Spleen (tissue), 11 donors: ENCODE measurements at regions not wholly inside any gene's neighbourhood (a gene's known extent, or its start where the extent isn't known, plus 50 kb on each side); places are given as distances from the start of the nearest gene placed in this dataset.

Experiments used
- DNase-seq: peaks from one replicate; pipeline ENCODE4 v3.0.0-alpha.2; 2020
- H3K27ac ChIP-seq, 8 donors: fragments of 200-600 bp; sonication (generic) in 7 of 8; 1 replicate in 4 of 8; 2 replicates in 4 of 8; pipeline versions ENCODE4 v1.5.0 to v1.8.0; 2016 to 2021; ENCODE audit warnings: inconsistent platforms in 4 of 8, mild to moderate bottlenecking in 4 of 8, moderate library complexity in 1 of 8
- H3K27me3 ChIP-seq, 7 donors: fragments of 200-600 bp; sonication (generic) in 6 of 7; replicated peaks in 1 of 7; 1 replicate in 4 of 7; 2 replicates in 3 of 7; pipeline versions ENCODE4 v1.5.0 to v1.8.0; 2016 to 2021; ENCODE audit warnings: inconsistent platforms in 3 of 7, mild to moderate bottlenecking in 1 of 7
- H3K36me3 ChIP-seq, 6 donors: fragments of 200-600 bp; sonication (generic) in 5 of 6; 1 replicate in 4 of 6; 2 replicates in 2 of 6; pipeline versions ENCODE4 v1.5.0 to v1.8.0; 2016 to 2021; ENCODE audit warnings: inconsistent platforms in 2 of 6
- H3K4me1 ChIP-seq, 6 donors: fragments of 200-600 bp; sonication (generic) in 5 of 6; 1 replicate in 3 of 6; 2 replicates in 3 of 6; pipeline versions ENCODE4 v1.5.0 to v1.8.0; 2016 to 2021; ENCODE audit warnings: inconsistent platforms in 3 of 6
- H3K4me3 ChIP-seq, 8 donors: fragments of 200-600 bp; sonication (generic) in 7 of 8; 1 replicate in 4 of 8; 2 replicates in 4 of 8; pipeline versions ENCODE4 v1.5.0 to v1.8.0; 2016 to 2021; ENCODE audit warnings: inconsistent platforms in 4 of 8, mild to moderate bottlenecking in 4 of 8, moderate library complexity in 2 of 8
- H3K9me3 ChIP-seq, 8 donors: fragments of 200-600 bp; sonication (generic) in 7 of 8; 1 replicate in 4 of 8; 2 replicates in 4 of 8; pipeline versions ENCODE4 v1.5.0 to v1.8.0; 2016 to 2021; ENCODE audit warnings: inconsistent platforms in 4 of 8
- POLR2A ChIP-seq, 3 donors: fragments of 450-650 bp; IDR thresholded peaks; one replicate each; pipeline ENCODE4 v1.5.1; 2017; ENCODE audit warnings: antibody characterized with exemption in 3 of 3, mild to moderate bottlenecking in 1 of 3
- POLR2AphosphoS5 ChIP-seq, 3 donors: sonication (generic); formaldehyde crosslinking; IDR thresholded peaks; one replicate each; pipeline ENCODE4 v1.5.1; 2017; ENCODE audit warnings: antibody characterized with exemption in 3 of 3
- WGBS, 5 donors: extraction: QIAGEN DNeasy Blood & Tissue Kit in 3 of 5; methylation state at CpG; one replicate each; pipeline versions ENCODE4 v1.1.5 to v1.1.7; 2013 to 2018; 5-methylcytosine and 5-hydroxymethylcytosine counted together
- intact Hi-C: fragments of 100-400 bp; cut with DNase I; formaldehyde crosslinking; loops from one replicate; pipeline ENCODE4 v1.15.0; 2023; ENCODE audit warnings: low total_unique reads
- TF ChIP-seq, protein P1 (sequence below), 11 experiments: fragments of 200-600 bp in 7 of 11; fragments of 450-650 bp in 4 of 11; sonication (generic) in 4 of 11; IDR thresholded peaks in 8 of 11; conservative IDR thresholded peaks in 3 of 11; 1 replicate in 7 of 11; 2 replicates in 4 of 11; pipeline versions ENCODE4 v1.4.0 to v1.8.0; 2016 to 2021; ENCODE audit warnings: antibody characterized with exemption in 11 of 11, inconsistent platforms in 4 of 11, mild to moderate bottlenecking in 1 of 11
- donor health status: healthy with polysubstance abuse.
- donor health status: DM: no; HTN: no; CAD: no; lungs with moderate emphysema.
- donor health status: DM: no; HTN: no; CAD: no.
- donor health status: Bipolar disorder and iron deficiency.
- donor health status: healthy.
- donor health status: DM: no; HTN: no; CAD: no.
- donor health status: DM: yes; HTN: yes; CAD: no.

DNA sequence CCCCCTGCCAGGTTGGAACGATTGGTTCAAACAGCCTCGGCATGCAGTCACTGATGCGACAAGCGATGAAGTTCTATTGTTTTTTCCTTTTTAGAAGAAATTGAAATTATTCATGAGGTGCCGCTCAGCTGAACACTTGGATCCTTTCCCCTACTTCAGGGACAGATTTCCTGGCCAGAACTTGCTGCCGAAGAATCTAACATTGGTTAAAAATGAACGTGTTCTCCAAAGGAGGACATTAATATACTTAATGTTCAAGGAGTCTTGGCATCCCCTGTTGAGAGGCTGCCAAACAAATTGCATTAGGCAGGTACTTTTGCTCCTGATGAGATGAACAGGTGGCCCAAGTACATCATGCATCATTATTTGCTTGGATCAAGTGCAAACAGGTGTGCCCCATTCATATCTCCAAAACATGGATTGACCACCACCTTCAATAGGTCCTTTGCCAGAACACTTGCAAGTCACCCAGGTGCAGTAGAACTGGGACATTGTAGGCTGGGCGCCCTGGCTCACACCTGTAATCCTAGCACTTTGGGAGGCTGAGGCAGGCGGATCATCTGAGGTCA, 437.2 kb downstream of the HAPSTR1 start:
- Histone ChIP-seq H3K27me3 (no peaks in the 10 kb centered on the region), H3K4me1 (no peaks in the 10 kb centered on the region), H3K9me3 (peaks cover 0 to 28% (median 8%) of the 10 kb centered on the region in 8 donors), H3K27ac (no peak overlapping the region), H3K4me3 (no peak overlapping the region), H3K36me3 (no peaks in the 10 kb centered on the region)
- intact Hi-C loops: no loop called here
- no peak for DNase-seq
- WGBS, 5 donors: 66 to 78% (median 73%) methylated on average over 9 of the region's 9 CpGs
- TF ChIP-seq POLR2AphosphoS5 (IDR thresholded peaks at IDR 0.05): no peak
- no peak for TF ChIP-seq POLR2A (IDR thresholded peaks at IDR 0.05)
- TF ChIP-seq, protein P1, sequence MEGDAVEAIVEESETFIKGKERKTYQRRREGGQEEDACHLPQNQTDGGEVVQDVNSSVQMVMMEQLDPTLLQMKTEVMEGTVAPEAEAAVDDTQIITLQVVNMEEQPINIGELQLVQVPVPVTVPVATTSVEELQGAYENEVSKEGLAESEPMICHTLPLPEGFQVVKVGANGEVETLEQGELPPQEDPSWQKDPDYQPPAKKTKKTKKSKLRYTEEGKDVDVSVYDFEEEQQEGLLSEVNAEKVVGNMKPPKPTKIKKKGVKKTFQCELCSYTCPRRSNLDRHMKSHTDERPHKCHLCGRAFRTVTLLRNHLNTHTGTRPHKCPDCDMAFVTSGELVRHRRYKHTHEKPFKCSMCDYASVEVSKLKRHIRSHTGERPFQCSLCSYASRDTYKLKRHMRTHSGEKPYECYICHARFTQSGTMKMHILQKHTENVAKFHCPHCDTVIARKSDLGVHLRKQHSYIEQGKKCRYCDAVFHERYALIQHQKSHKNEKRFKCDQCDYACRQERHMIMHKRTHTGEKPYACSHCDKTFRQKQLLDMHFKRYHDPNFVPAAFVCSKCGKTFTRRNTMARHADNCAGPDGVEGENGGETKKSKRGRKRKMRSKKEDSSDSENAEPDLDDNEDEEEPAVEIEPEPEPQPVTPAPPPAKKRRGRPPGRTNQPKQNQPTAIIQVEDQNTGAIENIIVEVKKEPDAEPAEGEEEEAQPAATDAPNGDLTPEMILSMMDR (IDR thresholded peaks at IDR 0.05 in 8 of 11, conservative IDR thresholded peaks at IDR 0.05 in 3 of 11): no peak

DNA sequence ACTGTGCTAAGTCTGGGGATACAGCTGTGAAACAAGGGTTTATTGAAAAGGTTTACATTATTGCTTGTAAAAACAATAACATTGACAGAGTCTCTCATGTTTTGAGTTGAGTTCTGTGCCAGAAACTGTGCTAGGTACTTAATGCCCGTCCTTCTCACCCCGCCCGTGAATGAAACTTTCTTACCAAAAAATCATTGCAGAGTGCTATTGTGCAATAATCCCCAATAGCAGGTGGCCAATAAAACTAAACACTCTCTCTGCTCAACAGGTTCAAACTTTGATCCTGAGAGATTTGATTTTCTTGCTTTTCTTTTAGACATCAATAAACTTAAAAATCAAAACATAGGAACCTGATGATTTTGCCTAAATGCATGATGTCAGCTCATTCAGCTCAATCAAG, 441.6 kb downstream of the HAPSTR1 start:
- no peaks in the 10 kb centered on the region for H3K36me3 ChIP-seq
- intact Hi-C loops: no loop called here
- WGBS, 5 donors: 89 to 96% (median 90%) methylated on average over 3 of the region's 3 CpGs
- no peak overlapping the region for H3K4me3 ChIP-seq
- TF ChIP-seq, protein P1 (IDR thresholded peaks at IDR 0.05 in 8 of 11, conservative IDR thresholded peaks at IDR 0.05 in 3 of 11): no peak
- TF ChIP-seq POLR2A (IDR thresholded peaks at IDR 0.05) (no peak), POLR2AphosphoS5 (IDR thresholded peaks at IDR 0.05) (no peak)
- H3K27ac ChIP-seq: no peak overlapping the region
- peaks cover 0 to 48% (median 8%) of the 10 kb centered on the region in 8 donors for H3K9me3 ChIP-seq
- DNase-seq: no peak
- no peaks in the 10 kb centered on the region for H3K4me1 ChIP-seq
- H3K27me3 ChIP-seq: no peaks in the 10 kb centered on the region

DNA sequence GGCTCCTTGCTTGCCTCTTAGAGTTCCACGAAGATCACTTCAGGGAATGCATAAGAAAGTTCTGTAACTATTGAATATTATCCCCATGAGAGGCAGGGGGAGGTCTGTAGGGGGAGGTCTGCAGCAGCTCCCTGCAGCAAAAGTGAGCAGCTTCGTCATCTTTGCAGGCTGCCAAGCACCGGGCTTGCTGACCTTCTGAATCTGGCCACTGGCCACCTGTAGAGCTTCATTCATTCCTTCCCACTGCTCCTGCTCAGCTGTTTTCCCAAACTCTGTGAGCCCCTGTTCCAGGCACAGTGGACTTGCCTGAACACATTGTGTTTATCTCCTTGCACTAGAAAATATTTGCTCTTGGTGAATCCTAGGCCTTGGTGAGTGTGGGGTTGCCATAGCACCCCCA, 443.3 kb downstream of the HAPSTR1 start:
- TF ChIP-seq POLR2AphosphoS5 (IDR thresholded peaks at IDR 0.05): no peak
- TF ChIP-seq, protein P1 (IDR thresholded peaks at IDR 0.05 in 8 of 11, conservative IDR thresholded peaks at IDR 0.05 in 3 of 11): no peak
- TF ChIP-seq POLR2A (IDR thresholded peaks at IDR 0.05): no peak
- Histone ChIP-seq H3K27me3 (no peaks in the 10 kb centered on the region), H3K9me3 (peaks cover 0 to 62% (median 16%) of the 10 kb centered on the region in 8 donors), H3K36me3 (no peaks in the 10 kb centered on the region), H3K4me3 (no peak overlapping the region), H3K27ac (no peak overlapping the region), H3K4me1 (no peaks in the 10 kb centered on the region)
- WGBS, 5 donors: 40 to 67% (median 50%) methylated on average over 3 of the region's 3 CpGs
- intact Hi-C loops: no loop called here
- no peak for DNase-seq

DNA sequence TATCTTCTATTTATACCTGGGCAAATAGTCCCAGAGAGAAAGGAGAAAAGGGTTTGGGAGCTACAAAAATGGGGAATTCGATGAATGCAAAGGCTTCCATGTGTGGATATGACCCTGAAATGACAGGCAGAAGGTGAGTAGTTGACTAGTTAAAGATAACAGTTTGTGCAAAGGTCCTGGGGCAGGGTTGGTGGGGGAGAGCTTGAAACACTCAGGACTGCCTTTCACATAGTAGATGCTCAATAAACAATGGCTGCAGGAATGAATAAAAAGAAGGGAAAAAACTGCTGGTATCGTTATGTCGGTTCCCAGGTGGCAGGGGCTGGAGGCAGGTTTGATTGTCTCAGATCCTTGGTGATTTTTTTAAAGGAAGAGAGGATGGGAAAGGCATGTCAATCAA, 445.5 kb downstream of the HAPSTR1 start:
- H3K4me3 ChIP-seq: no peak overlapping the region
- H3K4me1 ChIP-seq: no peaks in the 10 kb centered on the region
- H3K9me3 ChIP-seq: peaks cover 0 to 55% (median 14%) of the 10 kb centered on the region in 8 donors
- no peak for DNase-seq
- no peaks in the 10 kb centered on the region for H3K36me3 ChIP-seq
- no peak overlapping the region for H3K27ac ChIP-seq
- intact Hi-C loops: no loop called here
- no peaks in the 10 kb centered on the region for H3K27me3 ChIP-seq
- WGBS, 5 donors: 81 to 90% (median 84%) methylated on average over 3 of the region's 3 CpGs
- TF ChIP-seq POLR2A (IDR thresholded peaks at IDR 0.05) (no peak), POLR2AphosphoS5 (IDR thresholded peaks at IDR 0.05) (no peak)
- TF ChIP-seq, protein P1 (IDR thresholded peaks at IDR 0.05 in 8 of 11, conservative IDR thresholded peaks at IDR 0.05 in 3 of 11): no peak
